Stimulated activated CD4-positive, alpha-beta T cell treated with anti-CD3 and anti-CD28 coated beads, Interleukin-4, amount 100 ng/mL, for 1 hour (primary cell): ENCODE measurements at regions not wholly inside any gene's neighbourhood (a gene's known extent, or its start where the extent isn't known, plus 50 kb on each side); places are given as distances from the start of the nearest gene placed in this dataset.

Experiments used
- DNase-seq: peaks from one replicate; pipeline ENCODE4 v3.0.0-alpha.2; 2020

DNA sequence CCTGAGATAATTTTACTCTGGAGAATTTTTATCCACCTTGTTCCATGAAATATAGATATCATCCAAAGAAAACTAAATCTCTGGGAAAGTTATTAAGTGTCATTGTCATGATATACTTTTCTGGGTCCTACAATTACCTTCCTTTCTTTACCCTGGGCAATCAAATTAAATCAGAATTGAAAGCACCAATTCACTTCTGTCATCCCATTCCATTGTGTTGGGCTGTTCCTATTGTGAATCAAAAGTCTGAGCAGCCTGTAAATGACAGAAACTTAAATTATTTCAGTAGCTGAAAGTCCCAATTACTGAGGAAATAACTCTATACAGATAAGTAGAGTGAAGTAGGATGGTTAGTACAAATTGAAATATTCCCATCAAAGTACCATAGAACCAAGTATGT, 1284.2 kb downstream of the EFNB2 start:
- DNase-seq: no peak

- no peak for DNase-seq
These were observed 1287.6 kb downstream of the EFNB2 start for GRCh38 chr13:105247830-105248229.

DNA sequence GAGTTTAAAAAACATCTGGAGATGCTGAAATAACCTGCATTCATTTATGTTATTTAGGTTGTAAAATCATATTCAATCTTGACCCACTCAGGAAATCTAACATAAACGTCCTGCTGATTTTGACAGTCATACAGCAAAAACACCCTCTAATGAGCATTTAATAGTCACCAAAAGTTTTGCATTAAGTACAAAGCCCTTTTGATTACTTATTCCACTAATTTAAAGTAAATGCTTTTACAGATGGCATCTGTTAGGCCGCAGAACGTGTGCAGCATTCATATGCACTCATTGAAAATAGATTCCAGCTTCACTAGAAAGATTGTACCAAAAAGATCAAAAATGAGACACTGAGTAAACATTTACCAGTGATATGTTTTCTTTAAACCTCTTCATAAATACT, 1295.1 kb downstream of the EFNB2 start:
- no peak for DNase-seq

- no peak for DNase-seq
These were observed 1303.0 kb downstream of the EFNB2 start for GRCh38 chr13:105232439-105232838.

DNA sequence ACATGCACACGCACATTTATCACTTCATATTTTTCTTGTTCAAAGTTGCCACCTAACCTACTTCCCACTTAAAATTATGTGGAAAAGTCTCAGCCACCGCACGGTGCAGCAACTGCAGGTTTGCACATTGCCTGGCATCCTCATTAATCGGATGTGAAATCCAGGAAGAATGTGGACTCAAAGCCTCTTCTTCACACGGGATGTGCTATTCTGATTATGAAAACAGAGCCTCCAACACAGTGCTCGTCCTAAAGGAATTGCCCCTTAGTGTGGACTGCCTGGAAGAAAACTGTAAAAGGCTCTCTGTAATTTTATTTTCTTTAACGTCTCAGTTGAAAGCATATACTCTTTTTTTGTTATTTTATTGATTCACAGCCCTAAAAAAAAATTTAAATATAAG, 1303.5 kb downstream of the EFNB2 start:
- DNase-seq: no peak

DNA sequence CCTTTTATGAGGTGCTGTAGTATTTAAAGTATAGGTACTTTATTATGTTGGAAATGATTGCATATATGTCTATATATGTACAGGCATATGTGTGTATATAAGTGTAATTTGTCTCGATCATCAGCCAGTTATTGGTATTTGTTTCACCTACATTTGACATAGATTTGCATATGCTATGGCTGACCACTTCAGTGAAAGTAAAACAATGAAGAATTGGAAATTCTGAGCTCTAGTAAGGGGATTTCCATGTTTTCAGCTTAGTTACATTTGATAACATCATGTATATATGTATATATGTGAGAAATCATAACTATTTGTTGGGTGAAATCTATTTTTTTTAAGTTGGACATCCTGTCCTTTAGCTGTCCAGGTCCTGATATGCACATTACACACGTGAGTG, 1303.9 kb downstream of the EFNB2 start:
- no peak for DNase-seq

DNA sequence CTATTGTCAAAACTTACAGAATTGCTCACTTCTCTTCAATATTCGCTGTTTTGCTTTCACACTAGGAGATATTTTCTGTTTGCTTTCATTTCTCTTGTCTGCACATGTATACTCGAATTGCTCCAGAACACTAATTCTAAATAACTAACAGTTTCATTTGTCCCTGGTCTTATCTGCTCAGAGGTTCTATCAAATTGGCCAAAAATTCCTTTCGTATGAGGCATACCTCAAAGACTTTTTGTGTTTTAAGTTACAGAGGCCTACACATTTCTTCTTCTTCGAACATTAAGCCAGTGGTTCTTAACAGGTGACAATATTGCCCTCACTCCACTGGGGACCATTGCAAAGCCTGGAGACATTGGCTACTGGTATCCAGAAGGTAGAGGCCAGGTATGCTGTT, 1314.6 kb downstream of the EFNB2 start:
- no peak for DNase-seq

GRCh38 chr13:105220063-105220462, 1315.4 kb downstream of the EFNB2 start:
- DNase-seq: no peak

DNA sequence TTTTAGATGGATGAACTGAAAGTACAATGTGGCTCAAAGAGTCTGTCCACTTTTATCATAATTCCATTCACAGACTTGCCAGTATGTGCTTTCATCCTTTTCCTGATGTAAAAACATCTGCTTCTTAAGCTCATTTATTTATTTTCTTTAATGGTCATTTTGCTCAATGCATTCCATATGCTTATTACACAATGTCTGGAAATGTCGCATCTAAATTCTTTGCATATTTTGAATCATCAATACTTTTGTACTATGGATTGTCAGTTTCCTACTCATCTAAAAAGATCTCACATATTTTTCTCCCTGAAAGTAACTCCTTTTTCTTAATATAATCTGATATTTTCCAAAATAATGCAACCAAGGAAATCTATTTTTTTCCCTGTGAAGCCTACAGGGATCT, 1315.8 kb downstream of the EFNB2 start:
- no peak for DNase-seq

GRCh38 chr13:105213512-105213911, 1322.0 kb downstream of the EFNB2 start:
- no peak for DNase-seq

- no peak for DNase-seq
These were observed 1327.7 kb downstream of the EFNB2 start for GRCh38 chr13:105207572-105208293.

GRCh38 chr13:105202354-105202753, 1333.1 kb downstream of the EFNB2 start:
- no peak for DNase-seq

DNA sequence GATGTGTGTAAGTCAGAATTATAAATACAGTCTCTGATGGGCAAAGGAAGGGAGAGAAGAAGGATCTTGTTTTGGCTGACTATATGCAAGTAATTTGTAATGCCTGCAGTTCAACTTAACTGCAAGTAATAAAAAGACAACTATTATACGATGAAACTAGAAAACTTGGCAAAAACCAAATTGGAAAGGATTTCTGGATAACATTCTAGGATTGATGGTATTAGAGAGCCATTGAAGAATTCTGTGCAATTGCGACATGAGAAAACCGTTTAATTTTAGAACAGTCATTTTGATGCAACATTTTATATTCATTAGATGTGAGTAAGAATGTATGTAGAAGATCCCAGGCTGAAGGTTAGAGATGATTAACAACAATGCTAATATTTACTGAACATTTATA, 1334.1 kb downstream of the EFNB2 start:
- no peak for DNase-seq

DNA sequence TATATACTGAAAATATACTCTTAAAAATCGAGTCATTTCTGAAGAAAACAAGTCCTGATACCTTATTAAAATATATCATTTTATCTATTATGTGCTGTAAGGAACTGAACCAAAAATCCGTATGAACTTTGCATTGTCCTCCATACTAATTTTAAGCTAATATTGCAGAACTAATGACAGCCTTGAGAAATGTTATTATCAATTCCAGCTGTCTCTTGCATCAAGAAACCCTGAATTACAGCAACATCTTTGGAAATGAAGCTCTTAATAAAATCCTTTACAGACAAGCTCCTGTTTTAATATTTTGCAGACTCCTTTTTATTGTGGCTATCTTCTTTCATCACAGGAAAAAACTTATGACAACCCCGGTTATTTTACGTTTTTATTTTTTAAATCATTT, 1335.3 kb downstream of the EFNB2 start:
- no peak for DNase-seq

DNA sequence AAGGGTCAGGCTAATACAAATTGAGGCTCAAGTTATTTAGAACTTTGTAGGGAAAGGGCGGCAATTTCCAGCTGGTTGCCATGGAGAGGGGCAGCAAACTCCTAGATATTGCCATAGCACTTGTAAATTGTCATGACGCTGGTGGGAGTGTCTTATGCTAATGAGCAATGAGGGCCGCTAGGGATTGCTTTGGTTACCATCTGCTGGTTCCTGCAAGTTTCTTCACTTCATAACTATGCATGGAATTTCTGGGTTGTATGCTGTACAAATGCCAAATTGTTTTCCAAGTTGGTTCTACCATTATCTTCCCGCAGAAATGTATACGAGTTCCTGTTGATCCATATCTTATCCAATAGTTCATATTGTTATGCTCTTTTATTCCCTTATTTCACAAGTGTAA, 1339.4 kb downstream of the EFNB2 start:
- no peak for DNase-seq

GRCh38 chr13:105193026-105193425, 1342.4 kb downstream of the EFNB2 start:
- DNase-seq: no peak

- DNase-seq: no peak
These were observed 1351.3 kb downstream of the EFNB2 start for GRCh38 chr13:105184201-105184600.

GRCh38 chr13:105177265-105177900, 1358.1 kb downstream of the EFNB2 start:
- no peak for DNase-seq

GRCh38 chr13:105170438-105170837, 1365.0 kb downstream of the EFNB2 start:
- DNase-seq: no peak

DNA sequence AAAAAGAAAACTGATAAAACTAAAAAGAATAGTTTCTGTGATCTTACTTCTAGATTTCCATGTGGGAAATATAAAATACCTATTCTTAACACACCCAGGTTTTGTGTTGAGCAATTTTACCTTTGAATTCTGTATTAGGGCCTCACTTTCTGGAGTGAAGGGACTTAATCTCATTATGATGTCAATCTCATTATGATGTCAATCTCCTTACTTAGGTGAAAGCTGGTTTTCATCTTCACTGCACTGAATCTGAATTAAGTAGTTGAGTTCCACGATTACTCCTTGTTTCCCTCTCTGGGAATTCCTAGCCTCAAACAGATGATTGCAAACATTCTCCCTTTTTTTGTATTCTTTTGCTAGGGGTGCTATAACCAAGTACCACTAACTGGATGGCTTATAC, 1367.2 kb downstream of the EFNB2 start:
- DNase-seq: no peak

- no peak for DNase-seq
These were observed 1368.1 kb downstream of the EFNB2 start for GRCh38 chr13:105167385-105167784.

GRCh38 chr13:105165449-105166125, 1369.9 kb downstream of the EFNB2 start:
- DNase-seq: no peak

DNA sequence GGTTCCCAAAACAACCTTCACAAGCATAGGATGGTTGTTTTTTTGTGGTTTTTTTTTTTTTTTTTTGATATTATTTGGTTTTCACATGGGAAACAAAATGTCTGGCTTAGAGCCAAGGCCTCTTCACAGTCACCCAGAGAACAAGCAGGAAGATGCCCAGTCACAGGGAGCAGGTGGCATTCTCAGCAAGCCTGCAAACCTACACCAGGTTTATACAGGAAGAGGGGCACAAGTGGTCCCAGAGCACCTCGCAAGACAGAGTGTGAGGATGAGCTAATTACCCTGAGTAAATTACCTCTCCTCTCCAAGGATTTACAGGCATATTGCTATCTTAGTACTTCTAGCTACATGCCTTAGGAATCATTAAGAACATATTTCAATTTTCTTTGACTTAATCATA, 1375.6 kb downstream of the EFNB2 start:
- no peak for DNase-seq

DNA sequence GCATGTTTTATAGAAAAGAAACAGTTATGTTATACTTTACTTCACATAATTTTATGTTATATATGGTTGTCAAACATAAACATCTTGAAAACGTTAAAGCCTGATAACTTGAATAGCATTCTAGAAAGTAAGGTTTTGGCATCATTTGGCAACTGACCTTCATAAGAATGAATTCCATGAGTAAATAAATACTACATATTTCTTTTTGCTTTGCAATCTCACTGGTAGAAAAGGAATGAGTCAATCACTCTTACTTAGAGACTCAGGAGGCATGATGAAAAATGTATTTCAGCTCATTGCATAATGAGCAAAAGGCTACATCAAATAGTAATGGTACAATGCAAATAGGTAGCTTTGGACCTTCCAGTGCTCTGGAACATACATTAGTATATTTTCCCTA, 1381.9 kb downstream of the EFNB2 start:
- no peak for DNase-seq
